SH-SY5Y (cell line): ENCODE measurements at regions not wholly inside any gene's neighbourhood (a gene's known extent, or its start where the extent isn't known, plus 50 kb on each side); places are given as distances from the start of the nearest gene placed in this dataset.

ENCODE experiments used
- GATA2 ChIP-seq: IDR thresholded peaks from 2 replicates; pipeline ENCODE4 v1.6.1; 2011; ENCODE audit warnings: mild to moderate bottlenecking, low read depth, low read length
- GATA3 ChIP-seq: IDR thresholded peaks from 2 replicates; pipeline ENCODE4 v1.6.1; 2011; ENCODE audit warnings: low read depth, mild to moderate bottlenecking, low read length, moderate library complexity

- TF ChIP-seq GATA2 (no peak), GATA3 (no peak)
Measured at GRCh38 chr2:16974688-16975087, 309.1 kb upstream of the CYRIA start.
